Non-pigmented ciliary epithelial cell (primary cell): ENCODE measurements at regions not wholly inside any gene's neighbourhood (a gene's known extent, or its start where the extent isn't known, plus 50 kb on each side); places are given as distances from the start of the nearest gene placed in this dataset.
"Not testable (repeated sequence)": the region's sequence is repeated elsewhere in the genome, so short reads cannot be mapped to it uniquely, and the experiment has no call there.

ENCODE experiments used
- DNase-seq: peaks from one replicate; pipeline ENCODE4 v3.0.0-alpha.2; 2010; ENCODE audit warnings: low read depth

GRCh38 chr15:56568466-56569167, 103.7 kb upstream of the MNS1 start:
- DNase-seq = no peak

- no peak for DNase-seq
Observed at GRCh38 chr15:56557415-56557814, 92.5 kb upstream of the MNS1 start.

DNA sequence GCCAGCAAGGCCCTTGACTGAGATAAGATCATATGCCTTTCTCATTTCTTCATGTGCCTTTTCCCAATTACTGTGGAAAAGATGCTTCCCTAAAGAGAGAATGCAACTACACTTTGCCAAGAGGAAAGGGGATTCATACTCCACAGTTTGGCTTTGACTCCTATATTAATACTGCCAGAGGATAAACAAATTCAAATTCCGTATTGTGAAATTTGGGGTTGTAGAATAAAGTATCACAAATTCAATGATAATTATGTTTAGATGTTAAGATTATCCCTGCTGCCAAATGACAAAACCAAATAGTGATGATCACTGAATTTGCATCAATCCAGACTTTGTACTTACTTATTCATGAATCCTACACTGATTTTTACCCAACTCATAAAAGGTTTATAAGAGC, 88.5 kb upstream of the MNS1 start:
- no peak for DNase-seq

DNA sequence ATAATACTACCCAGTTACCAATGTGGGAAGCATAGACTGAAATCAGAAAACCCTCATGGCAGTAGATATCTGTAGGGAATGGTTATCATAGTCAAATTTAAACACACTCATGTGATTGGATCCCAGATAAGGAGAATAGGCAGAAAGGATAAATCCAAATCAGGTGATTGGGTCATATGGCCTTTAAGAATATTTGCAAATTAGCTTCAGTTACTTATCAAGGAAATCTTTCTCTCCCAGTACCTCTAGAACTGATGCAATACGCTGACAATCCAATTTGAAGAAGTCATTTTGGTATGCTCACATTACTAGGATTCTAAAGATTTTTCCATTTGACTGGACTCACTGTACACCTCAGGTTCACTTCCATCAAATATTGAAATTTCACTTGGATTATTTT, 87.7 kb upstream of the MNS1 start:
- no peak for DNase-seq

DNA sequence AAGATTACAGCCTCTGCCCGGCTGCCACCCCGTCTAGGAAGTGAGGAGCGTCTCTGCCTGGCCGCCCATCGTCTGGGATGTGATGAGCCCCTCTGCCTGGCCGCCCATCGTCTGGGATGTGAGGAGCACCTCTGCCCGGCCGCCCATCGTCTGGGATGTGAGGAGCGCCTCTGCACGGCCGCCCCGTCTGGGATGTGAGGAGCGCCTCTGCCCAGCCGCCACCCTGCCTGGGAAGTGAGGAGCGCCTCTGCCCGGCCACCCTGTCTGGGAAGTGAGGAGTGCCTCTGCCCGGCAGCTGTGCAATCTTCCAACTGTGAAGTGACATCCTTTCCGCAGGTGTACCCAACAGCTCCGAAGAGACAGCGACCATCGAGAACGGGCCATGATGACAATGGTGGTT, 75.6 kb upstream of the MNS1 start:
- not testable (repeated sequence) for DNase-seq

- DNase-seq = not testable (repeated sequence)
Observed at GRCh38 chr15:56540157-56540556, 75.2 kb upstream of the MNS1 start.

- no peak for DNase-seq
Observed at GRCh38 chr15:56538901-56539545, 74.1 kb upstream of the MNS1 start.

GRCh38 chr15:56537881-56538280, 72.9 kb upstream of the MNS1 start:
- no peak for DNase-seq

DNA sequence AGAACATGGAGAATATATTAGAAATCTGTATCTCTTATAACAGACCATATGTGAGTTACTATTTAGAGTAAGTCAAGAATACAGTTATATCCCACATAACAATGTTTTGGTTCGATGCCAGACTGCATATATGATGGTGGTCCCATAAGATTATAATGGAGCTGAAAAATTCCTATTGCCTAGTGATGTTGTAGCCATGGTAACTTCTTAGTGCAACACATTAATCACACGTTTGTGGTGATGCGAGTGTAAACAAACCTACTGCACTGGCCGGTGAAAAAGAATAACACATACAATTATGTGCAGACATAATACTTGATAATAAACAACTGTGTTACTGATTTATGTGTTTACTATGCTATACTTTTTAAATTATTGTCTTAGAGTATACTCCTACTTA, 69.8 kb upstream of the MNS1 start:
- DNase-seq = no peak

DNA sequence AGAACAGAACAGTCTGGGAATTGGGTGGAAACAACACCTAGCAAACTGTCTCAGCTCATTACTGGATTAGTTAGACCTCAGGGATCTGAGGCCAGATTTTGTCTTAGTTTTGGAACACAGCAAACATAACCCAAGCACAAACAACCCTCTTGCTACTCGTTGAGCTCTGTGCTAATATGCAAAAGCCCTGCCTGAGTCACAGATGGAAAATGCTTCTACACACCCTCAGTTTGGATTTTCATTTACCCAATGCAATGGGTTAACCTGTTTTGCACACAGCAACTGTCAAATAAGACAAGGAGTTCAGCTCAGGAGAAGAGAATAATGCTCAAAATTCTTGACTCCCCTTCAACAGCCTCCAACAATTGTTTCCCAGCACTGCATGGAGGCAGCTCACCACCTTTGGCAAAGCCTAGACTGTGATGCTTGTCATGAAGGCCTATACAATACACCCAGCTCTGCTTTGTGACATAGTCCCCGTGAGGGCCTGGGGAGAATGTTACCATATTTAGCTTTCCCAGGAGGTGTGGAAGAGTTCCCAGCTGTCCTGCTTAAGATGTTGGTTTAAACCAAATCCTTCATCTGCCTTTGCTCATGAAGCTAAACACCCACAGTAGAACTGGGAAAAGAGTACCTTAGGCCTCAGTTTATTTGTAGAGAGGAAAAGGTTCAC, 68.9 kb upstream of the MNS1 start:
- DNase-seq = no peak

DNA sequence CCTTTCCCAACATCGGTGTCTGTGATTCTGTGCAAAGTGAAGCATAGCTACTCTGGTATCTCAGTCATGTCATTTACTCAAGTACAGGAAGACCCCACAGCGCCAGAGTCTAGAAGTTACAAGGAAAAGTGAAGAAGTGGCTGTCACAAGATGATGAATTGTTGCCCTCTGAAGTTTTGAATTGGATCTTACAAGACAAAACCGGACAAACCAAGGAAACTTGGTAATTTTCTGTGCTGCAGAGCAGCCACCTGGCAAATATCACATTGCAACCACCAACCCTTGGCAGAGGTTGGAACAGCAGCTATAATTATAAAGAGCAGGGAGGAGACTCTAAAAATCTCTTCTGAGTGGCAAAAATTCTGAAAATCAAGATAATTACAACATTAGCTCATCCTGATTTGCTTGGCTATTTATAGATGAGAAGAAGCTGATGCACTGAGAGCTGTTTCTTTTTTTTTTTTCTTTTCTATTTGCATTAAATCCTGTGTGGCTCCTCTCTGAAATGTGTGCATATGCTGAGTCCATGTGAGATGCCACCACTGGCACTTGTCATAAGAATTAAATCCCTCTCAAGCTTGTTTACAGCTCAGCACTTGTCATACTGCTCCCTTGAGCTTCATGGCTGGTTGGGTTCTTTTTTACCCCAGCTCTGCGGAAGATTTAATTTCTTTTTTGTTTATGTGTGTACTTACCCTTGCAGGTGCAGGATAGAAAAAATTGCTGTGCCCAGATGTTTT, 68.0 kb upstream of the MNS1 start:
- no peak for DNase-seq

DNA sequence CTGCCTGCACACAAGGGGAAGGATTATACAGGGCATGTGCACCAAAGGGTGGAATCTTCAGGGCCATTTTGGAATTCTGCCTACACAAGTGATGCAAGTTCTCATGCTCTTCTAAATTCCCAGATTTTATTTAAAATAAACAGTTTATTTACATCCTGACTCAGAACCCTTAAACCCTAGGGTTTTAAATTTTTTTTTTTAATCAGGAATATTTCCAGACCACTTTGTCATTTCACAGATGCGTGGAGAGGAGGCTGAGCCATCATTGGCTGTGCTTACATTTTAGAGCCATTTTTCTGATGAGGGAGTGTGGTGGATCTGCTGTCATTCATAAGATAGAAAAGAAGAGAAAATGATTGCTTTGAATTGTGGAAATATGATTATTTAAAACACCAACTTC, 65.2 kb upstream of the MNS1 start:
- no peak for DNase-seq

DNA sequence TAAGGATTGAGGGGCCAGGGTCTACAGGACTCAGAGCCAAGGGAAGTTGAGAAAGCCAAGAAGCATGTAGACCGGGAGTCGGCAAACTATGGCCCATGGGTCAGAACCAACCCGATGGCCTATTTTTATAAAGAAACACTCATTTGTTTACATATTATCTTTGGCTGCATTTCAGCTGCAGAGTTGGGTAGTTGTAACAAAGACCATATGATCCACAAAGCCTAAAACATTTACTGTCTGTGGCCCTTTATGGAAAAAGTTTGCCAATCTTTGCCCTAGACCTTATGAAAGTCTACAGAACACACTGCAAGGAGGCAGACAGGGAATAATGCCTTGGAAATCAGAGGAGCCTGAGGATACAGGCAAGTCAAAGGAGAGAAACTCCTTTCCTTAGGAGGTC, 63.2 kb upstream of the MNS1 start:
- DNase-seq = no peak

GRCh38 chr15:56524915-56525314, 60.0 kb upstream of the MNS1 start:
- peak; percentile 36 for DNase-seq

DNA sequence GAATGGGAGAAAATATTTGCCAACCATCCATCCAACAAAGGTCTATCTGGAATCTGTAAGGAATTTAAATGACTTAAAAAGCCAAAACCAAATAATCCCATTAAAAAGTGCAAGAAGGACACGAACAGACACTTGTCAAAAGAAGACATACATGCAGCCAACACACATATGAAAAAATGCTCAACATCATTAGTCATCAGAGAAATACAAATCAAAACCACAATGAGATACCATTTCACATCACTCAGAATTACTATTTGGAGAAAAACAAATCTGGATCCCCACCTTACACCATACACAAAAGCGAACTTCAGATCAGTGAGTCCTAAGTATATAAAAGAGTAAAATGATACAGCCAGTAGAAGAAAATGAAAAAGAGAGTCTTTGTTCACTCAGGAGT, 58.6 kb upstream of the MNS1 start:
- no peak for DNase-seq

- no peak for DNase-seq
Observed at GRCh38 chr15:56519000-56519399, 54.1 kb upstream of the MNS1 start.
